Astrocyte of the cerebellum (primary cell): ENCODE measurements at regions not wholly inside any gene's neighbourhood (a gene's known extent, or its start where the extent isn't known, plus 50 kb on each side); places are given as distances from the start of the nearest gene placed in this dataset.

Source experiments
- DNase-seq: peaks from one replicate; pipeline ENCODE4 v3.0.0-alpha.2; 2011; ENCODE audit warnings: low read depth
- H3K4me3 ChIP-seq: 2 replicates; pipeline ENCODE4 v1.5.1; 2011; ENCODE audit warnings: mild to moderate bottlenecking, low read depth, low read length, moderate library complexity
- CTCF ChIP-seq: IDR thresholded peaks from 2 replicates; pipeline ENCODE4 v1.5.1; 2012; ENCODE audit warnings: low read length, low read depth, moderate library complexity, mild to moderate bottlenecking; ENCODE audit errors: missing control alignments
- in situ Hi-C: cut with HindIII; loops from 2 replicates; pipeline ENCODE4 v1.10.0; 2017; ENCODE audit warnings: low sequenced_read_pairs

GRCh38 chr12:69129564-69129963, 109.8 kb upstream of the CPSF6 start:
- in situ Hi-C loops = no loop called here
- TF ChIP-seq CTCF = no peak
- no peak overlapping the region for H3K4me3 ChIP-seq
- no peak for DNase-seq

- no peak for TF ChIP-seq CTCF
- no peak overlapping the region for H3K4me3 ChIP-seq
- no peak for DNase-seq
- in situ Hi-C loops = no loop called here
Measured at GRCh38 chr12:69130064-69130463, 109.3 kb upstream of the CPSF6 start.

DNA sequence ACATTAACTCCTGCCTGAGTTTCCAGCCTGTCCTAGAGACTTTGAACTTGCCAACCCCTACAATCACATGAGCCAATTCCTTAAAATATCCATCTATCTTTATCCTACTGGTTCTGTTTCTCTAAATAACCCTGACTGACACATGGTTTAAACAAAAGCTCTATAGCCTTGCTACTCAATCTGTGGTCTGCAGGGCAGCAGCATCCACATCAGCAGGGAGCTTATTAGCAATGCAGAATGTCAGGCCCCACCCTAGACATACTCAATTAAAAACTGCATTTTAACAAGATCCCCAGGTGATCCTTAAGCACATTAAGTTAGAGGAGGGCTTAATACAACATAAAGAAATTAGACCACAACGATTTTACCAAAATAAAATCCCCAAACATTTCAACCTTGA, 108.3 kb upstream of the CPSF6 start:
- no peak overlapping the region for H3K4me3 ChIP-seq
- no peak for TF ChIP-seq CTCF
- in situ Hi-C loops = no loop called here
- DNase-seq = no peak

GRCh38 chr12:69136931-69137613, 102.3 kb upstream of the CPSF6 start:
- DNase-seq = no peak
- in situ Hi-C loops = no loop called here
- no peak for TF ChIP-seq CTCF

GRCh38 chr12:69141074-69141473, 98.3 kb upstream of the CPSF6 start:
- DNase-seq = no peak
- H3K4me3 ChIP-seq = no peak overlapping the region
- in situ Hi-C loops = no loop called here
- no peak for TF ChIP-seq CTCF

More at GRCh38 chr12:69136931-69137613, 102.3 kb upstream of the CPSF6 start:
- H3K4me3 ChIP-seq = no peak overlapping the region

DNA sequence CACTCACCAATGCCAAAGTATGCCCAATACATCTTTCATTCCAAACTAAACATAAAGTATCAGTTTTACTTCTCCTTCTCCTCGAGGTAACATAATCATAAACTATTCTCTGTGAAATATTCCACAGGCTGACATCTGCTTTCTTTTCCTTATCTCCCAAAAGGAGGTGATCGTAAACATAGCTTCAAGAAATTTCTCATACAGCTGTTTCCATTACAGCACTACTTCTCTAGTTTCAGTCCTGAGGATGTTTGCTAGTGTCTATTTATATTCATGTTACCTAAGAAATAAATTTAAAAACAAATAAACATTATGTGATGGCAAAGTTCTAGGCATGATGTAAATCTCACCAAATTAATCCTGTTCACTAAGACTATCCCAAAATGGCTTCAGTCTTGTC, 90.1 kb upstream of the CPSF6 start:
- no peak for TF ChIP-seq CTCF
- in situ Hi-C loops = no loop called here
- no peak for DNase-seq
- H3K4me3 ChIP-seq = no peak overlapping the region
